ENCODE measurements at regions not wholly inside any gene's neighbourhood (a gene's known extent, or its start where the extent isn't known, plus 50 kb on each side); places are given as distances from the start of the nearest gene placed in this dataset.

DNA sequence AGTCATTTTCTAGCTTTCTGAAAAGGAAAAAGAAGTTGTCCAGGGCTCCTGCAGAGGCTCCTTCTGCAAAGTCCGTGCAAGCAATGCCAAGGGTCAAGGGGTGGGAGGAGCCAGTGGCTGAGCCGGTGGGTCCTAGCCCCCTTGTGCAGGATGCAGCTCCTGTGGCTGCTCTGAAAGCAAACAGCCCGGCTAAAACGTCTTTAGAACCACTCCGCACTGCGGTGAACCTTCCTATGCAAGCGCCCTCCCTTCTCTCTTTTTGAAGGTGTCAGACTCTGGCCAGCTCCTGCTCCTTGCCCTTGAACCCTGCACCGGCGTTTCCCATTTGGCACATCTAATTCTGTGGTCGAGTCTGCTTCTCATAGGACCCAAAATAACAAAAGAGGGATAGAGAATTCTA, 183.1 kb downstream of the UACA start:
- 64 to 65% methylated on average over 3 to 10 of the region's 10 CpGs for WGBS, 2 donors (ENCODE audit: low coverage in 1 of 2)
- Histone ChIP-seq H3K36me3 (no peaks in the 10 kb centered on the region), H3K9me3 (no peaks in the 10 kb centered on the region), H3K4me1 (peaks cover 0 to 5% (median 2%) of the 10 kb centered on the region in 4 donors), H3K4me3 (no peak overlapping the region), H3K27me3 (peaks cover 17% of the 10 kb centered on the region), H3K27ac (no peak overlapping the region)
- in situ Hi-C loops (cut with MboI; ENCODE audit: low pct_ligation_motif_present in 1 of 4, low pct_unique_long_range_greater_than_20kb in 1 of 4, low sequenced_read_pairs in 3 of 4): no loop called here
- DNase-seq: no peak
- intact Hi-C loops (cut with DNase I; ENCODE audit: low total_unique reads): no loop called here
- no peak for TF ChIP-seq POLR2AphosphoS5 (IDR thresholded peaks at IDR 0.05)
- TF ChIP-seq, protein P1, sequence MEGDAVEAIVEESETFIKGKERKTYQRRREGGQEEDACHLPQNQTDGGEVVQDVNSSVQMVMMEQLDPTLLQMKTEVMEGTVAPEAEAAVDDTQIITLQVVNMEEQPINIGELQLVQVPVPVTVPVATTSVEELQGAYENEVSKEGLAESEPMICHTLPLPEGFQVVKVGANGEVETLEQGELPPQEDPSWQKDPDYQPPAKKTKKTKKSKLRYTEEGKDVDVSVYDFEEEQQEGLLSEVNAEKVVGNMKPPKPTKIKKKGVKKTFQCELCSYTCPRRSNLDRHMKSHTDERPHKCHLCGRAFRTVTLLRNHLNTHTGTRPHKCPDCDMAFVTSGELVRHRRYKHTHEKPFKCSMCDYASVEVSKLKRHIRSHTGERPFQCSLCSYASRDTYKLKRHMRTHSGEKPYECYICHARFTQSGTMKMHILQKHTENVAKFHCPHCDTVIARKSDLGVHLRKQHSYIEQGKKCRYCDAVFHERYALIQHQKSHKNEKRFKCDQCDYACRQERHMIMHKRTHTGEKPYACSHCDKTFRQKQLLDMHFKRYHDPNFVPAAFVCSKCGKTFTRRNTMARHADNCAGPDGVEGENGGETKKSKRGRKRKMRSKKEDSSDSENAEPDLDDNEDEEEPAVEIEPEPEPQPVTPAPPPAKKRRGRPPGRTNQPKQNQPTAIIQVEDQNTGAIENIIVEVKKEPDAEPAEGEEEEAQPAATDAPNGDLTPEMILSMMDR (IDR thresholded peaks at IDR 0.05): no peak
- TF ChIP-seq POLR2A (IDR thresholded peaks at IDR 0.05): no peak
- no peak for TF ChIP-seq EP300 (IDR thresholded peaks at IDR 0.05; ENCODE audit: low read depth)

DNA sequence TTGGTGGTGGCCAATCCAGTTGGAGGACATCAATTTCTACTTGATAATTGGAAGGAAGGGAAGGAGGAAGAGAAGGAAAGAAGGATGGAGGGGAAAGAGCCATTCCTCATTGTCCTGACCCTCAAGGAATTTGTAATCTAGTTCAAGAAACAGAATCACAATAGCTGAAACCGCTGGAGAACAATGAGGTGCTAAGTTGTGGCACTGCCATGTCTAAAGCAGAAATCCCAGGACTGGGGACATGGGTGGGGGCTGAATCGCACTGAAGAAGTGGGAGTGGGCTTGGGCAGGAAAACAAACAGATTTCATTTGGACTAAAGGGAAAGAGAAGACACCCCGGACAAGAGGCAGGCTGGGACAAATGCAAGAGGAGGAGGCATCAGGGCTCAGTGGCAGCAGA, 183.6 kb downstream of the UACA start:
- Histone ChIP-seq H3K27me3 (peaks cover 12% of the 10 kb centered on the region), H3K4me3 (no peak overlapping the region), H3K4me1 (no peaks in the 10 kb centered on the region), H3K36me3 (no peaks in the 10 kb centered on the region), H3K9me3 (no peaks in the 10 kb centered on the region), H3K27ac (no peak overlapping the region)
- in situ Hi-C loops (cut with MboI; ENCODE audit: low pct_ligation_motif_present in 1 of 4, low pct_unique_long_range_greater_than_20kb in 1 of 4, low sequenced_read_pairs in 3 of 4) (no loop called here), intact Hi-C loops (cut with DNase I; ENCODE audit: low total_unique reads) (no loop called here)
- WGBS, 2 donors (ENCODE audit: low coverage in 1 of 2): 71 to 83% methylated on average over 3 of the region's 3 CpGs
- DNase-seq: no peak
- no peak for TF ChIP-seq POLR2A (IDR thresholded peaks at IDR 0.05)
- TF ChIP-seq EP300 (IDR thresholded peaks at IDR 0.05; ENCODE audit: low read depth): no peak
- TF ChIP-seq POLR2AphosphoS5 (IDR thresholded peaks at IDR 0.05): no peak
- TF ChIP-seq, protein P1 (IDR thresholded peaks at IDR 0.05): no peak

DNA sequence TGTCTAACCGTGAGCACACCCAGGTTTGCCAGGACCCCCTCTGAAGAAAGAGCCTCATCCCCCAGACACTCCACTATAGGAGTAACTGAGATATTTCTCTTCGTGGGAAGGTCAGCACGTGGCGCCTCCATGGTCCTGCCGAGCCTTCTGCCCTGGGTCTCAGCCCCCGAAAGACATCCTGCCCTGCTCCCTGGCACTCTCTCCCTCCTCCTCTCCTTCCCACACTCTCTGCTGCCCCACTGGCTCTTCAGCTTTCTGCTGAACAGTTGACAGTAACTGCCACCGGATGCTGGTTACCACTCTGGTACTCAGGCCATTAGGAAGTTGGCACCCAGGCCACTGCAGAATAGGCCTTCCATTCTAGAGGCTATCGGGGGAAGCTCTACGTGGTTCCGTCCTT, 185.2 kb downstream of the UACA start:
- peaks cover 2% of the 10 kb centered on the region for H3K27me3 ChIP-seq
- no peak for TF ChIP-seq EP300 (IDR thresholded peaks at IDR 0.05; ENCODE audit: low read depth)
- TF ChIP-seq, protein P1 (IDR thresholded peaks at IDR 0.05): no peak
- TF ChIP-seq POLR2A (IDR thresholded peaks at IDR 0.05): no peak
- no peak for TF ChIP-seq POLR2AphosphoS5 (IDR thresholded peaks at IDR 0.05)
- in situ Hi-C loops (cut with MboI; ENCODE audit: low pct_ligation_motif_present in 1 of 4, low pct_unique_long_range_greater_than_20kb in 1 of 4, low sequenced_read_pairs in 3 of 4) (no loop called here), intact Hi-C loops (cut with DNase I; ENCODE audit: low total_unique reads) (no loop called here)
- WGBS, 2 donors (ENCODE audit: low coverage in 1 of 2): 98% methylated on average over 10 of the region's 10 CpGs; no CpG with 5 or more reads in 1 of the 2 donors
- DNase-seq: no peak
- H3K4me3 ChIP-seq: no peak overlapping the region
- H3K27ac ChIP-seq: no peak overlapping the region
- no peaks in the 10 kb centered on the region for H3K9me3 ChIP-seq
- no peaks in the 10 kb centered on the region for H3K36me3 ChIP-seq
- no peaks in the 10 kb centered on the region for H3K4me1 ChIP-seq

DNA sequence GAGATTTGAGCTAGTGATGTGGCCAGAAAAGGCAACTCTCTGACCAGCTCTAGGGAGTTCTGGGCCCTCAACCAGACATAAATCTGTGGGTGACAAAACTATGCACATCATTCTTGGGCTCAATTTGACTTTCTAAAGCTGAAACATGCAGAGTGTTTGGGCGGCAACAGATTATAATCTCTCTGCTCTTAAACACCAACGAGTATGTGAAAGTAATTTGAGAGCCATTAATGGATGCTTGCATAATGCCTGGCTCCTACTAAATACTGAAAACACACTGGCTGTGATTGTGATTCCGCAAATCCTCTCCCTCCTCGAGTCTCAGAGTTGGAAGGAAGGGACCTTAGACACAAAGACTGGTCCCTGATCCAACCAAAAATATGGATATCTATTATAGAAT, 186.7 kb downstream of the UACA start:
- no peaks in the 10 kb centered on the region for H3K4me1 ChIP-seq
- DNase-seq: no peak
- in situ Hi-C loops (cut with MboI; ENCODE audit: low pct_ligation_motif_present in 1 of 4, low pct_unique_long_range_greater_than_20kb in 1 of 4, low sequenced_read_pairs in 3 of 4): no loop called here
- H3K27ac ChIP-seq: no peak overlapping the region
- TF ChIP-seq POLR2AphosphoS5 (IDR thresholded peaks at IDR 0.05) (no peak), EP300 (IDR thresholded peaks at IDR 0.05; ENCODE audit: low read depth) (no peak), POLR2A (IDR thresholded peaks at IDR 0.05) (no peak)
- TF ChIP-seq, protein P1 (IDR thresholded peaks at IDR 0.05): no peak
- H3K27me3 ChIP-seq: no peaks in the 10 kb centered on the region
- H3K36me3 ChIP-seq: no peaks in the 10 kb centered on the region
- intact Hi-C loops (cut with DNase I; ENCODE audit: low total_unique reads): no loop called here
- H3K4me3 ChIP-seq: no peak overlapping the region
- H3K9me3 ChIP-seq: no peaks in the 10 kb centered on the region
- WGBS, 2 donors (ENCODE audit: low coverage in 1 of 2): 67 to 82% methylated on average over 3 to 4 of the region's 4 CpGs

Data from transverse colon (tissue), 4 donors.